HG03442 (cell line): ENCODE measurements at regions not wholly inside any gene's neighbourhood (a gene's known extent, or its start where the extent isn't known, plus 50 kb on each side); places are given as distances from the start of the nearest gene placed in this dataset.
A peak's percentile ranks its signal among the peaks of the same experiment; 100 is the strongest.

ENCODE experiments used
- ATAC-seq: cut with Tn5 transposase; IDR thresholded peaks from one replicate; pipeline ENCODE4 v1.9.1; 2021; ENCODE audit warnings: mild to moderate bottlenecking, moderate library complexity; ENCODE audit not compliant: unreplicated experiment

DNA sequence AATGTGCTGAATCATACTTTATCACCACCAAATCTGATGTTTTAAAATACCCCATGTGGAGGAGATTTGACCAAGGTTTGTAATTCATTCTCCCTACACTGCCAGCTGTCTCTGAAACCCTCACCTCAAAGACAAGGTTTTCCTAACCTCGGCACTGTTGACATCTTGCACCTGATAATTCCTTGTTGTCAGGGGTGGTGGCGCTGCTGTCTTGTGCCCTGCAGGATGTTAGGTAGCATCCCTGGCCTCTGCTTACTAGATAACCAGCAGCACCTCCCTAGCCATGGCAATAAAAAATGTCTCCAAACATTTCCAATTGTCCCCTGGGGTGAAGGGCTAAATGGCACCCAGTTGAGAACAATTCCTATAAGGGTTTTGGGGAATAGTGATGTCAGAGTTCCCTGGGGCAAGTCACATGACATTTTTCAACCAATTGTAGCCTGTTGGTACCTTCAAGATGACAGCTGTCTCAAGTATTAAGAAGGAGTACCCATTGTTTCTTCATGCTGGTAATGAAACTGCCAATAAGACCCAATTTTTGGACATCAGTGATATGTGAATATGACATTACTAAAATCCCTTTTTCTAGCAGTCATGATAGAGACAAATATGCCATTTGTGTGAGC lies 160.6 kb upstream of the PLCXD3 start:
- ATAC-seq: no peak

GRCh38 chr5:41670216-41670615 lies 159.8 kb upstream of the PLCXD3 start:
- ATAC-seq: no peak

GRCh38 chr5:41661254-41661653 lies 150.9 kb upstream of the PLCXD3 start:
- no peak for ATAC-seq

- ATAC-seq: no peak
Observed at GRCh38 chr5:41656597-41656996, 146.2 kb upstream of the PLCXD3 start.

DNA sequence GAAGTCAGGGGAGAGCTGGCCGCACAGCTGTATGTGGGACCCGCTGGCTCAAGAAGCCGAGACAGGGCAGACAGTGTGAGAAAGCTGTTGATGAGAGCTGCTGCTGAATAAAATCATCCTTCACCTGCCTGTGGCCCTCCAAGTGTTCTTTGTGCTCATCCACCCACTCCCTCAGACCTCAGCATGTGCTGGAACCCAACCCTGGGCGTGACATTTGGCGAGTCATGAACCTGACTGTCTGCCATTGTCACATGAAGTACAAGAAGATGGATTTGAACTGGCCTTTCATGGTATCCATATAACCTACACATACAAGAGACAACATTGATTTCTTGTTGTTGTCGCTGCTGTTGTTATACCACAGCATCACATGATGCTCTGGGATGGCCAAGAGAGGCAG lies 139.7 kb upstream of the PLCXD3 start:
- ATAC-seq: no peak

DNA sequence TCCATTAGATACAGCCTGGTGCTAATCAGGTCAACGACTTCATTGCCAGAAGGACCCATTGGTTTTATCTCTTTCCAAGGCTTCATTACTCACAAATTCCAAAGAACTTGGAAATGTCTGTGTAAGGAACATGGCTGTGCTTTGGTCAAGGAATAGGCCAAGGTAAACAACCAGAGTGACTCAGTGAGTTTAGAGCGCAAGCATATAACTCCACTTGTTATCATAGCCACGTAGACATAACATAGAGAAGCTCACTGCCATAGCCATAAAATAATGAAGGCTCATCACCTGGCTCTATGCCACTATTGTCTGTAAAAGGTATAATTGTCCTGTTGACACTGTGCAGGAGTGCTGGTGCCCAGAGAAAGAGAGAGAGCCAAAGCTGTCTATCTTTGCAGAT lies 139.3 kb upstream of the PLCXD3 start:
- ATAC-seq: no peak

DNA sequence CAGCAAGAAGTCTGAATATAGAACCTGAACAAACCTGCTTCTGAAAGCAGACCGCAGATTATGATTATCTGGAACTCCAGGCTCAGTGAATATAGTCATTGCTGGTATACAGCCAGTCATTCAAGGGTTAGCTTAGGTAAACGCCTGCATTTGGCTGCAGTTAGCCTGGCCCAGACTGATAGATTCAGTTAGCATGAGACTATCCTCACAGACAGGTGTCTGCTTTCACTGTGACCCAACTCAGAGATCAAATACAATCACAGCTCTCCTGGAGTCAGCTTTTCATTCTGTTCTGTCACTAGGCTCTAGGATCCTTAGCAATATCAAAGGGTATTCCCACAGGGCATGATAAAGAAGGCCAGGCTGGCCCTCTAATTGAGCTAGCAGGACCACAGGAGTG lies 138.6 kb upstream of the PLCXD3 start:
- ATAC-seq: no peak

- no peak for ATAC-seq
Observed at GRCh38 chr5:41641621-41642020, 131.2 kb upstream of the PLCXD3 start.

- ATAC-seq: no peak
Observed at GRCh38 chr5:41638685-41639084, 128.3 kb upstream of the PLCXD3 start.

- no peak for ATAC-seq
Observed at GRCh38 chr5:41637869-41638268, 127.5 kb upstream of the PLCXD3 start.

GRCh38 chr5:41637424-41637823 lies 127.0 kb upstream of the PLCXD3 start:
- ATAC-seq: no peak

- ATAC-seq: peak; percentile 88
Observed at GRCh38 chr5:41636605-41637004, 126.2 kb upstream of the PLCXD3 start.

DNA sequence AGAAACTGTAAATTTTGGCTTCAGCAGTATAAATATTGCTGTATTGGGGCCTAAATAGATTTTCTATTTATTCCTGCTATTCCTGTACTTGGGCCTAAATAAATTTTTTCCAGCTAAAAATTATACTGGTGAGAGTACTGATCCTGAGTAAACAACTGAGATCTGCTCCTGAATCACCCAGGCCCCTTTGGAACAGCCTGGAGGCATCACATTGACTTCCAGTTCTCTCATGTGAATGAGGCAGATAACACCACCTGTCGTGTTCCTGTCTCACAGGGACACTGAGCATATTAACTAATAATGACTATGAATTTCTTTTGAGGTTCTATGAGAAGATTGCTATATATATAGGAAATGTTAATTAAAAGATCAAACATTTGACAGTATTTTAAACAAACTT lies 119.5 kb upstream of the PLCXD3 start:
- ATAC-seq: no peak

DNA sequence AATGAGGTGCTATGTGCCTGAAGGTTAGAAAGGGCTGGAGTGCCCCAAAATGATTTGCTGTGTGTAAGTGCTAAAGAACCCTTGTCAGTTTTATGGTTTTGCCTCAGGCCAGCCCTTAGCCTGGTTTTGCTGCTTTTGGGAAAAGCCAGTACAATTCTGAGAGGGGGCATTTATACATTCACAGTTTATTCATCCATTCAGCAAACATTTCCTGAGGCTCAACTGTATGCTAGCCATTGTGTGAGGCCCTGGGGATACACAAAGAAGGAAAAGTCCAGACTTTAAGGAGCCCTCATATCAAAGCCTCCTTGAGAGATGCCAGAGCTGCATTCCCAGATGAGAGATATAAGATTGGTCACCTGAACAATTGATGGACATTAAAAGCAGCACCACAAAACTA lies 115.2 kb upstream of the PLCXD3 start:
- ATAC-seq: no peak

GRCh38 chr5:41621420-41621819 lies 111.0 kb upstream of the PLCXD3 start:
- ATAC-seq: no peak

DNA sequence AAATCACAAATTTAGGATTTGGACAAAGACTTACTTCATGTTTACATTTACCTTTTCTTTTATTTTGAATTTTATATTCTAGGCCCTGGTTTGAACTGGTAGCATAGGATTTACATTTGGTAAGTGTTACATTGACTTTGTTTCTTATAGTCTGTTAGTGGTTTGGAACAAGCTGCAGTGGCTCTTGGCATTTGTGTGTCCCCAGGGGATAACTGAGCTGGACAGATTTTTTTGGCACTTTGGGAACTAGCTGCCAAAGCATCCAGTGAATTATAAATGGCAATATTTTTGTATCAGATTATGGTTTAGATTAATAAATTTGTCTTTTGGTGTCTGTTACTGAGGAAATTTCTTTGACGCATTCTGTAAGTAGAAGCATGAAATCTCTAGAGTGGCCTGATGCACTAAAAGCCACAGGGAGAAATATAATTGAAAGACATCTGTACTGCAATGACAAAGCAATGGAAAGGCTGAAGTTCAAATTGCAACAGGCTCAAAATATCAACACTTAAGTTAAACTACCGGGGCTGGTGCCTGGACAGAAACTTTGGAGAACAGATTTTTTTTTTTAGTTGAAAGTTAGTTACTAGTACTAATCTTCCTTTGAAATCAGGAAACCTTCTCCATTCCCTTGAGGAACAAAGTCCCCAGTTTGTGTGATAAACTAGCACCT lies 107.6 kb upstream of the PLCXD3 start:
- ATAC-seq: no peak

DNA sequence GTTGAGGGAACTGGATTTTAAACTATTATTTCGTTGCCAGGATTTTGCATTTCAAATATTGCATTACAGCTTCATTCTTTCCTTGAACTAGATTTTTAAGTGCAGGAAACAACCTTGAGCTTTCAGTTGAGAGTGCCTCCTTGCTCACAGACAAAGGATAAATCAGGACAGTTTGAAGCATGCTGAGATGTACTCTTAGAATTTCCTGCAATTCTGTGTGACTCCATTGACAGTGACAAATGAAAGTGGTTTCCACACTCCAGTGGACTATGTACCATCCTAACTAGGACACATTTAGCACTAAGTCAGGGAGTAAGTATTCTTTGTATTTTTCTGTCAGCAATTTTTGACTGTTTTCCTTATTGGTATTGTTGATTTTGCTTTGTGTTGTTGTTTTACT lies 100.0 kb upstream of the PLCXD3 start:
- ATAC-seq: no peak

GRCh38 chr5:41600731-41601130 lies 90.3 kb upstream of the PLCXD3 start:
- no peak for ATAC-seq

DNA sequence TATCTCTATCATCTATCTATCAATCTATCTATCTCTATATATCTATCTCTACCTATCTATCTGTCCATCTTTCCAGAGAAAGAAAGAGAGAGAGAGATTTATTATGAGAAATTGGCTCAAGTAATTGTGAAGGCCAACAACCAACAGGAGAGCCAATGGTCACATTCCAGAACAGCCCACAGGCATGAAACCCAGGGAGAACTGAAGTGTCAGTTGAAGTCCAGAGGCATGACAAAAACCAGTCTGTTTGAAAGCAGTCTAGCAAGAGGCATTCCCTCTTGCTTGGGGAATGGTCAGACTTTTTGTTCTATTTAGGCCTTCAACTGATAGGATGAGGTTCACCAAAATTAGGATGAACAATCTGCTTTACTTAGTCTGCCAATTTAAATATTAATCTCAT lies 87.6 kb upstream of the PLCXD3 start:
- ATAC-seq: no peak

DNA sequence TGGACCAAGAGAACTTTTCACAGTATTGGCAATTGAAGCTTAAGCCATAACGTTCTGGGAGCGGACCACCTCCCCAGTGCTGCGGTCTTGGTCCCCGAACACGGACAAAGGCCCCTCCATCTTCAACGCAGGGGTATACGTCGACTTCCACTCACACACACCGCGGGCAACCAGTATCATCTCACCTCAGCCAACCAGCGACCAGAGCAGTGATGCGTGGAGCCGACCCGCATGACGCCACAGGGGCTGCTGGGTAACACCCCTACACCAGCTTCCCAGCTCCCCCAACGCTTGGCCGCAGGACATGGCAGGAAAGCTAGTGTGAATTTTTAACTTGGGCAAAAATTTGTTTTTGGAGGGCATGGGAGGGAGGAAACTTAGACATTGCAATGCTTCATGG lies 77.3 kb upstream of the PLCXD3 start:
- no peak for ATAC-seq

DNA sequence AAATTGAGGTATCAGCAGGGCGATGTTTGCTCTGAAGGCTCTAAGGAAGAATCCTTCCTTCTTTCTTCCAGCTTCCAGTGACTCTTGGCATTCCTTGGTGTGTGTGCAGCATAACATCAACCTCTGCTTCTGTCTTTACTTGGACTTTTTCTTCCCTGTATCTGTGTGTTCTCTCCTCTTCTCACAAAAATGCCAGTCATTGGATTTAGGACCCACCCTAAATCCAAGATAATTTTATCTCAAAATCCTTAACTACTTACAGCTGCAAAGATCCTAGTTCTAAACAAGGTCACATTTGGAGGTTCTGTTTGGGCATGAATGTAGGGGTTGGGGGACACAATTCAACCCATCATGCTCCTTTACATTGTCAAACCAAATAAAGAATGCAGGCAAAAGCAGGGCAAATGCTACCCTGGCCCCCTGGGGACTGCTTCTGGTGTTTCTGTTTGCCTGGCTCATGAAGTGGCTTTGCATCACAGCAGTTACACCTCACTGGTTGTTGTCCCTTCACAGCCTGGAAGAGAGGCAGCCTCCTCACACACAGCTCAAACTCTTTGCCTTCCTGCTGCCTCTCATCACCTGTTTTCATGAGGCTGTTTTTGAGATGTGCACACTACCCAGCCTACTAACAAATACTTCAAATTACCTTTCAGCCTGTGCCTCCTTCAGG lies 64.8 kb upstream of the PLCXD3 start:
- no peak for ATAC-seq

- ATAC-seq: no peak
Observed at GRCh38 chr5:41574391-41574790, 64.0 kb upstream of the PLCXD3 start.
